BLaER1 treated with 17β-estradiol and CSF1 and Interleukin-3, amounts not matched to agents 10 nM and 100 nM (cell line): ENCODE measurements at regions not wholly inside any gene's neighbourhood (a gene's known extent, or its start where the extent isn't known, plus 50 kb on each side); places are given as distances from the start of the nearest gene placed in this dataset.

Experiments
- H3K27ac ChIP-seq, 11 experiments: shearing (Covaris generic); formaldehyde crosslinking; 2 replicates each; pipeline ENCODE4 v1.8.1; 2022
- H3K27me3 ChIP-seq, 11 experiments: shearing (Covaris generic); formaldehyde crosslinking; 2 replicates each; pipeline ENCODE4 v1.8.1; 2022
- H3K36me3 ChIP-seq, 11 experiments: shearing (Covaris generic); formaldehyde crosslinking; 2 replicates each; pipeline ENCODE4 v1.8.1; 2022
- H3K4me1 ChIP-seq, 10 experiments: shearing (Covaris generic); formaldehyde crosslinking; 2 replicates each; pipeline ENCODE4 v1.8.1; 2022
- H3K4me2 ChIP-seq, 11 experiments: shearing (Covaris generic); formaldehyde crosslinking; 2 replicates each; pipeline ENCODE4 v1.8.1; 2022
- H3K4me3 ChIP-seq, 10 experiments: shearing (Covaris generic); formaldehyde crosslinking; 2 replicates each; pipeline ENCODE4 v1.8.1; 2022
- H3K9ac ChIP-seq, 11 experiments: shearing (Covaris generic); formaldehyde crosslinking; 2 replicates each; pipeline ENCODE4 v1.8.1; 2022
- H3K9me3 ChIP-seq, 11 experiments: shearing (Covaris generic); formaldehyde crosslinking; replicated peaks in 1 of 11; 2 replicates each; pipeline ENCODE4 v1.8.1; 2022
- H4K20me1 ChIP-seq, 11 experiments: shearing (Covaris generic); formaldehyde crosslinking; 2 replicates each; pipeline ENCODE4 v1.8.1; 2022
- Cebpa-rat ChIP-seq, 11 experiments: shearing (Covaris generic); IDR thresholded peaks; 2 replicates each; pipeline ENCODE4 v1.8.1; 2022

GRCh38 chr2:16075045-16076012, 135.0 kb downstream of the MYCN start:
- Histone ChIP-seq H3K36me3 (no peaks in the 10 kb centered on the region), H3K4me2 (no peak overlapping the region), H3K27me3 (no peaks in the 10 kb centered on the region), H3K27ac (no peak overlapping the region), H4K20me1 (no peaks in the 10 kb centered on the region), H3K4me1 (peaks cover 0 to 23% (median 18%) of the 10 kb centered on the region in 10 experiments; a peak in 13 of 20 replicates), H3K4me3 (no peak overlapping the region), H3K9ac (no peak overlapping the region), H3K9me3 (peaks cover 0 to 5% (median 0%) of the 10 kb centered on the region in 11 experiments; a peak in 1 of 22 replicates)
- TF ChIP-seq Cebpa-rat (IDR thresholded peaks at IDR 0.05): no peak

- no peak overlapping the region for H3K9ac ChIP-seq
- peak overlapping the region in 7 of 11 experiments; percentile 33 to 68 (median 64); a peak in 15 of 22 replicates for H3K4me2 ChIP-seq
- H3K4me1 ChIP-seq: peaks cover 0 to 26% (median 18%) of the 10 kb centered on the region in 10 experiments; a peak in 13 of 20 replicates
- no peaks in the 10 kb centered on the region for H3K36me3 ChIP-seq
- no peaks in the 10 kb centered on the region for H3K27me3 ChIP-seq
- H3K4me3 ChIP-seq: no peak overlapping the region; a peak in 1 of 20 replicates
- no peak for TF ChIP-seq Cebpa-rat (IDR thresholded peaks at IDR 0.05)
- peaks cover 0 to 5% (median 0%) of the 10 kb centered on the region in 11 experiments; a peak in 1 of 22 replicates for H3K9me3 ChIP-seq
- no peak overlapping the region for H3K27ac ChIP-seq
- H4K20me1 ChIP-seq: no peaks in the 10 kb centered on the region
Observed at GRCh38 chr2:16073921-16074425, 133.6 kb downstream of the MYCN start.

DNA sequence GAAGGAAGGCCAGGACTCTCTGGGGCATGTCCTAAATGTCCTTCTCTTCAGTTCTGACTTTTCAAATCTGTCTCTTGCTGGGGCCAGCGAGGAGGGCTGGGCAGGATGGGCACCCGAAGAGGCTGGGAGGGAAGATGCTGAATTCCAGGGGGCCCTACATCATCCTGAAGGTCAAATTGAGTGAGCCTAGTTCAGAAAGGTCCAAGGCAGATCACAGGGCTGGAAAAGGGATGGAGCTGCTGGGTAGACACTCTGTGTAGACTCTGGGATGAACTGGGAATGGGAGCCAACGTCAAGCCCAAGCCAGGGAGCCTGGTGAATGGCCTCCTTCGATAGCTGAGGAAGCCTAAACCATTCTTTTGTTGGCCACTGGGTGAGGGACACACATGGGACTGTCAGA, 133.1 kb downstream of the MYCN start:
- Histone ChIP-seq H3K9me3 (peaks cover 0 to 5% (median 0%) of the 10 kb centered on the region in 11 experiments; a peak in 1 of 22 replicates), H3K27ac (no peak overlapping the region), H3K4me1 (peaks cover 0 to 31% (median 18%) of the 10 kb centered on the region in 10 experiments; a peak in 13 of 20 replicates), H3K4me2 (peak overlapping the region in 7 of 11 experiments; percentile 33 to 68 (median 64); a peak in 15 of 22 replicates), H3K9ac (no peak overlapping the region), H3K27me3 (no peaks in the 10 kb centered on the region), H3K4me3 (no peak overlapping the region; a peak in 1 of 20 replicates), H3K36me3 (no peaks in the 10 kb centered on the region), H4K20me1 (no peaks in the 10 kb centered on the region)
- no peak for TF ChIP-seq Cebpa-rat (IDR thresholded peaks at IDR 0.05)

DNA sequence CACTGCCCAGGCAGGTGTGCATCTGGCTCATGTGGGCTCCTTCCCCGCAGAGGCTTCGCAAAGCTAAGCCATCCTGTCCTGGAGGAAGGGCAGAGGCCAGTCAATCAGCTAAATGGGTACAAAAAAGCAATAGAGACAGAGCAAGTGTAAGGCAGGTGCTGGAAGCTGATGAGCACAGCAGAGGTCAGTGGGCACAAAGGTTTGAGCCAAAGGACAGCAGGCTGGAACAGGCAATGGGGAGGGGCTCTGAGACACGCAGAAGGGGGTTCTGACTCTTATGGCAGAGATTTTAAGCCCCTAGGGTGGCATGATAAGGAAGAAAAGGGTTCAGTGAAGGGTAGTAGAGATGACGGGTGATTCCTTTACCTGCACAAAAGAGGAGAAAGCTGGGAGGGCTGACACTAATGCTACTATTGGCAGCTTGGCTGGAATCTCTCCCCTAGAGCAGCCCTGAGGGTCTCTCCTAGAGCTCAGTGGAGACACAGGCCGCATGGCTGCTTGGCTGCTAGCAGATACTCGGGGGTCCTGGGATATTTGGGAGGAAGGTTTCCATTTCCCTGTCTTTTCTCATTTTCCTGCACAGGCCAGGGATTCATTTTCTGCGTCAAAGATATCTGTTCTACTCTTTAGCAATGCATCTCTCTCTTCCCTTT, 132.4 kb downstream of the MYCN start:
- TF ChIP-seq Cebpa-rat (IDR thresholded peaks at IDR 0.05): no peak
- Histone ChIP-seq H3K4me1 (peaks cover 0 to 31% (median 18%) of the 10 kb centered on the region in 10 experiments; a peak in 13 of 20 replicates), H3K27ac (no peak overlapping the region), H3K9ac (no peak overlapping the region; a peak in 2 of 22 replicates), H3K36me3 (no peaks in the 10 kb centered on the region), H3K4me2 (peak overlapping the region in 8 of 11 experiments; percentile 12 to 68 (median 58); a peak in 15 of 22 replicates), H4K20me1 (no peaks in the 10 kb centered on the region), H3K9me3 (peaks cover 0 to 5% (median 0%) of the 10 kb centered on the region in 11 experiments; a peak in 1 of 22 replicates), H3K27me3 (no peaks in the 10 kb centered on the region), H3K4me3 (no peak overlapping the region)

- no peak for TF ChIP-seq Cebpa-rat (IDR thresholded peaks at IDR 0.05)
- Histone ChIP-seq H3K4me1 (peaks cover 0 to 31% (median 18%) of the 10 kb centered on the region in 10 experiments; a peak in 13 of 20 replicates), H4K20me1 (no peaks in the 10 kb centered on the region), H3K27me3 (no peaks in the 10 kb centered on the region), H3K4me2 (peak overlapping the region in 7 of 11 experiments; percentile 33 to 68 (median 64); a peak in 10 of 22 replicates), H3K36me3 (no peaks in the 10 kb centered on the region), H3K9me3 (peaks cover 0 to 5% (median 0%) of the 10 kb centered on the region in 11 experiments; a peak in 1 of 22 replicates), H3K9ac (no peak overlapping the region; a peak in 1 of 22 replicates), H3K4me3 (no peak overlapping the region), H3K27ac (no peak overlapping the region)
Observed at GRCh38 chr2:16071865-16072637, 131.7 kb downstream of the MYCN start.

- no peaks in the 10 kb centered on the region for H3K36me3 ChIP-seq
- peaks cover 0 to 31% (median 18%) of the 10 kb centered on the region in 10 experiments; a peak in 13 of 20 replicates for H3K4me1 ChIP-seq
- no peak overlapping the region for H3K4me2 ChIP-seq
- no peak overlapping the region for H3K4me3 ChIP-seq
- H3K9ac ChIP-seq: no peak overlapping the region
- H3K27me3 ChIP-seq: no peaks in the 10 kb centered on the region
- H3K27ac ChIP-seq: no peak overlapping the region
- no peaks in the 10 kb centered on the region for H4K20me1 ChIP-seq
- peaks cover 0 to 5% (median 0%) of the 10 kb centered on the region in 11 experiments; a peak in 1 of 22 replicates for H3K9me3 ChIP-seq
- TF ChIP-seq Cebpa-rat (IDR thresholded peaks at IDR 0.05): no peak
Observed at GRCh38 chr2:16071039-16071864, 130.9 kb downstream of the MYCN start.

- Histone ChIP-seq H3K9ac (no peak overlapping the region), H3K36me3 (no peaks in the 10 kb centered on the region), H3K4me3 (no peak overlapping the region), H3K27ac (no peak overlapping the region), H3K27me3 (no peaks in the 10 kb centered on the region), H3K4me1 (peaks cover 0 to 31% (median 18%) of the 10 kb centered on the region in 10 experiments; a peak in 13 of 20 replicates), H4K20me1 (no peaks in the 10 kb centered on the region), H3K4me2 (no peak overlapping the region), H3K9me3 (peaks cover 0 to 5% (median 0%) of the 10 kb centered on the region in 11 experiments; a peak in 3 of 22 replicates)
- TF ChIP-seq Cebpa-rat (IDR thresholded peaks at IDR 0.05): no peak
Observed at GRCh38 chr2:16070648-16070971, 130.3 kb downstream of the MYCN start.
